DMS 273 (cell line): ENCODE measurements at regions not wholly inside any gene's neighbourhood (a gene's known extent, or its start where the extent isn't known, plus 50 kb on each side); places are given as distances from the start of the nearest gene placed in this dataset.
"Not testable (repeated sequence)": the region's sequence is repeated elsewhere in the genome, so short reads cannot be mapped to it uniquely, and the experiment has no call there.

Experiments
- DNase-seq: peaks from one replicate; lab custom pipeline; 2025; ENCODE audit not compliant: unreplicated experiment; lab: John Stamatoyannopoulos, UW

- no peak for DNase-seq
These were observed 122.6 kb downstream of the POSTN start for GRCh38 chr13:37475966-37476365.

- no peak for DNase-seq
These were observed 123.4 kb downstream of the POSTN start for GRCh38 chr13:37475151-37475550.

- DNase-seq = peak; percentile 1
These were observed 125.5 kb downstream of the POSTN start for GRCh38 chr13:37473035-37473434.

GRCh38 chr13:37472266-37472665, 126.3 kb downstream of the POSTN start:
- not testable (repeated sequence) for DNase-seq

DNA sequence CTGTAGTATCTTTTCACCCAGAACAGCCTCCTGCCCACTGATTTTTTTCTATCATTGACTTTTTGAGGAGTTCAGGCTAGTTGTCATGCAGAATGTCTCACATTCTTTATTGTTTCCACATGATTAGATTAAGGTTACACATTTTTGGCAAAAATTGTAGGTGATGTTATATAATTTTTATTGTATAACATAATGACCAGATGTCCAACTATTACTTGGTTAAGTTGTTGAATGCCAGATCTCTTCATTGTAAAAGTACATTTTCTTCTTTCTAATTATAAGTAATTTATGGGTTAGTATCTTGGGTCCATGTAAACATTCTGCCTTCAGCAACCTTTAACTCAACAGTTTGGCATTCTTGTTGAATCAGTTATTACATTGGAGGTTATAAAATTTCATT, 138.4 kb downstream of the POSTN start:
- no peak for DNase-seq

DNA sequence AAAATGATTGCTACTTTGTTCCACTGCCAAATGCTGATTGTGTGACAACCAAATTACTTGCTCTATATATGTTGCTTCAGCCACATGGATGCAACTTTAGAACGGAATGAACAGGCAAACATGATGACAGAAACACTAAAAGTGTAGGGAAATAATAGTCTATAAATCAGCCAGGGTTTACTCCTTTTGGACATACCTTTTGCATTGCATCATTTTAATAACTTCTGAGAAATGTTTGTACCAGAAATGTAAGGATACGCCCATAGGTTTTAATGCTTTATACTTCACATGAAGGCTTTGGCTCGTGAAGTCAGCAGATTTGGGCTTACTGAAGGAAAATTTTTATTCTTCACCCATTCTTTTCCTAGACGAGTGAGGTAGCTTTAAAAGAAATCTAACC, 141.0 kb downstream of the POSTN start:
- no peak for DNase-seq

GRCh38 chr13:37456506-37456905, 142.1 kb downstream of the POSTN start:
- no peak for DNase-seq

DNA sequence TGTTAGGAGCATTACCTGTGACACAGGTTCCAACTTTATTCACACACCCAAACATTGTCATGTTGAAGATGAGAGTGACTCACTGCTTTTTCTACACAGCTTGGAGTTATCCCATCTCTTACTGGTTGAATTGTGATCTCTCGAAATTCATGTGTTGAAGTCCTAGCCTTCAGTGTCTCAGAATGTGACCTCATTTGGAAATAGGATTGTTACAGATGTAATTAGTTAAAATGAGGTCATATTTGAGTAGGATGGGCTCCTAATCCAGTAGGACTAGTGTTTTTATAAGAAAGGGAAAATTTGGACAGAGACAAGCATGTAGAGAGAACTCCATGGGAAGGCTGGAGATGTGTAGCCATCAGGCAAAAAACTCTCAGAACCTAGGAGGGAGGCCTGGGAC, 142.5 kb downstream of the POSTN start:
- no peak for DNase-seq

DNA sequence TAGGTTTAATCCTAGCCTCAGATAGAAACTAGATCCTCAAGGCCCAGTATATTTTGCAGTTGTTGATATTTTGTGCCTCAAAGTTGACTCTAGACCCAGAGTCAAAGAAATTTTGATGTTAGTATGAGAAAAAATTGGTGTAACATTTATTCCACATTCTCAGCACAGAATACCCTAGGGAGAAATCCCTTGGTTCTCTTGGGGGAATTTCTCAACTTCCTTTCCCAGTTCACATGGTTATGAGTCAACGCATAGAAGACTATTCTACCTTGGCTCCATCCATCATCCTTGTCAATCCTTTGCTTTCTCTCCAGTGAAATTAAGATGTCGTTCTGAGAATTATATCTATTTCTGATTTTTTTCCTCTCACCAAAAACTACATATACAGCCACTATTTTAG, 145.3 kb downstream of the POSTN start:
- no peak for DNase-seq

GRCh38 chr13:37450276-37450675, 148.3 kb downstream of the POSTN start:
- no peak for DNase-seq

- DNase-seq = no peak
These were observed 150.4 kb downstream of the POSTN start for GRCh38 chr13:37448153-37448552.

DNA sequence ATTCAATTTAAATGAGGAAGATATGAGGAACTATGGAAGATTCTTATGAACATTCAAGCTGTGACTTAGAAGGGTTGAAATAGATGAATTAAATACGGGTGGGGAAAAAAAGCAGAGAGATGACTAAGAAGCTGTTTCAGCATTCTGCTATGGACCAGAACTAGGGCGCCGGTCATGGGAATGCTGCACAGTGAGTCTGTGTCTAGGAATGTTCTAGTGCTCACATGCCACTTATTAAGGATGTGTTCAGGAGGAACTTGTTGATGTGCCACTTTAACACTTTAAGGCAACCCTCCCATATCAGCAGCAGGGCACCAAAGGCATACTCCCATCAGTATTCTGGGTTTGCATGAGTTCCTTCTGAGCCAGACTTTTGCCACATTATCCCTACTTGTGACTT, 152.1 kb downstream of the POSTN start:
- DNase-seq = no peak

GRCh38 chr13:37443538-37443937, 155.0 kb downstream of the POSTN start:
- DNase-seq = no peak

DNA sequence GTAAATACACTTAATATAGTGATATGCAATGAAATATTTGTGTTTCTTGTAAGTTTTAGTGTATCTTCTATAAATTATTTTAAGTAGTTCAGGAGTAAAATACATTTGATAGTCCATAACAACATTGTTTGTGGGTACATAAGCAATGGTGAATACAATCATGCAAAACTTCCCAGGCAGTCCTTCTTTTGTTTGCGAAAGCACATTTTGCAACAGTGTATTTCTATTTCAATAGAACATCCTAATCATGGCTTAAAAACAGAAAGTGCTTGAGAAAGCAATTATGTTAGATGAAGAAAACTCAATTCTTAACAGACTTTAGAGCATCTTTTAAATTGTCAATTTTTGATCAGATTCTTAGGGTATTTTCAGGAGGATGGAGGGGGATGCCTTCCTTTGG, 155.6 kb downstream of the POSTN start:
- no peak for DNase-seq

GRCh38 chr13:37435881-37436280, 162.7 kb downstream of the POSTN start:
- DNase-seq = no peak

DNA sequence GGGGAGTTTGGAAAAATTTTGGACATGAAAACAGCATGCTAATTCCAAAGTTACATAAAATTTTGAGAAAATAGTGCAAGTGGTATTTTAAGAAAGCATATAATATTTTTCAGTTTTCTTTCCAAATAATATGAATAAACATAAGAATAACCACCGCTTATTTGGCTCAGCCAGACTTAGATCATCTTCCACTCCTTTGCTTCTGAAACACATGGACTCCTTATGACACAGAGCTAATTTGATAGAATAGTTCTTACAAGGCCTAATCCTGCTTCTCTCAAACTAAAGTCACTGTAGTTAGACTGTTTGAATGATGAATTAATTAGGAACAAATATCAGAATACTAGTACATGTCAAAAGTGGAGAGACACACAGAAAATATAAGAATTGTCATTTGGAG, 165.5 kb downstream of the POSTN start:
- no peak for DNase-seq

DNA sequence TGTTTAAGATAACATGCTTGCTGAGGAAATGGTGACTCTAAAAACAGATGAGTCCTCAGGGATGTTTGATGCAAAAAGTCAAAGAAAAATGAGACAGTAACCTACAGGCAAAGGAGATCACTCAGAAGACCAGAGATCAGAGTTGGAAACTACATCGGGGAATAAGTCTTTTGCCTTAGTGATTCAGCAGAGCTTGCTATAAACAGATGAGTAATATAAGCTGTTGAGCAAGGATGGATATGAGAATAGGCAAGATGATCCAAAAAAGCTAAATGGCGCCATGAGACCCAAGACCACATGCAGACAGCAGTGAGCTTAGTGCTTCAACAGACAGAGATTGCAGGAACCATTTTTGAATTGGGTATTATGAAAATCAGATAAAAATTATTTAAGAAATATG, 168.6 kb downstream of the POSTN start:
- no peak for DNase-seq

- peak; percentile 6 for DNase-seq
These were observed 170.6 kb downstream of the POSTN start for GRCh38 chr13:37427843-37428494.

GRCh38 chr13:37418490-37418889, 180.1 kb downstream of the POSTN start:
- DNase-seq = no peak

GRCh38 chr13:37417060-37417441, 181.5 kb downstream of the POSTN start:
- DNase-seq = no peak

DNA sequence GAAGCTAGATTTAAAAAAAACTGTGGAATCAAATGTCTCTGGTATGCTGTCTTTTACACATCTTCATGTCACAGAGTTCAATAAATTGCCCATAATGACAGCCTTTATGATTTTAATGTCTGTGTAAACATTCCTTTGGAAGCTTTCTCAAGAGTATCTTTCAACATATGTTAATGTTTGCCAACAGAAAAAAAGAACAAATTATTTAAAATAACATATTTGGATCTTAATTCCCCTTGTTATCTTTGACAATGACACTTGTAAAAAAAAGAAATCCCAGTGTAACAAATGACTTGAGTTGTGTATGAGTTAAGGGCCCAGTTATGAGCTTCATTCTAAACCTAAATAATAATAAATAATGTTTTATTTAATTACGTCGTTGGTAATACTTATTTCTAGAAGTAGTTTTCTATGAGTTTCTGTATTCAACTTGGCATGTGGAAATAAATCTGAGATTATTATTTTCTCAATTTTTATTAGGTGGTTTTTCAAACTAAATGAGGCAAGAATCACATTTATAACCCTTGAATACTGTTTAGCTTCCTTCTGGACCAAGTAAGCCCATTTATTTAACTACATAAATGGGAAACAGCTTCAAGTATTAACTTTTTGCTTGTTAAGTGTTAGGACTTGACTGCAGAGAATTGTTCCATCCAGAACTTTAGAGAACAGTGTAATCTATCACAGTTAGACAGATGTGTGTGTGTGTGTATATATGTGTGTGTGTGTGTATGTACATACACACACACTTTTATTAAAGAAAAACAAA, 182.1 kb downstream of the POSTN start:
- DNase-seq = no peak

- DNase-seq = no peak
These were observed 185.4 kb downstream of the POSTN start for GRCh38 chr13:37413161-37413560.
